Effector CD8-positive, alpha-beta T cell (primary cell): ENCODE measurements at regions not wholly inside any gene's neighbourhood (a gene's known extent, or its start where the extent isn't known, plus 50 kb on each side); places are given as distances from the start of the nearest gene placed in this dataset.
"Not testable (repeated sequence)": the region's sequence is repeated elsewhere in the genome, so short reads cannot be mapped to it uniquely, and the experiment has no call there.

Source experiments
- DNase-seq: peaks from one replicate; lab custom pipeline; 2025; lab: John Stamatoyannopoulos, UW

DNA sequence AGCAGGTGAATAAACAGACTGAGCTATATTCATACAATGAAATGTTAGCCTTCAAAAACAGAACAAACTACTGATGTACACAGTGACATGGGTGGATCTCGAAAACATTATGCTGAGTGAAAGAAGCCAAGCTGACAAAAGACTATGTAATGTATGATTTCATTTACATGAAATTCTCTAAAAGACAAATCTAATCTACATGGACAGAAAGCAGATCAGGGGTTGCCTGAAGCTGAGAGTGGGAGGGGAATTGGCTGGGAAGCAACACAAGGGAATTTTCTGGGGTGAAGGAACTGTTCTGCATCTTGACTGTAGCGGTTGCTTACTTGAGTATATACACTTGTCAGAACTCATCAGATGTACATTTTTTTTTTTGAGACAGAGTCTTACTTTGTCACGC, 121.7 kb upstream of the SVIL start:
- no peak for DNase-seq

DNA sequence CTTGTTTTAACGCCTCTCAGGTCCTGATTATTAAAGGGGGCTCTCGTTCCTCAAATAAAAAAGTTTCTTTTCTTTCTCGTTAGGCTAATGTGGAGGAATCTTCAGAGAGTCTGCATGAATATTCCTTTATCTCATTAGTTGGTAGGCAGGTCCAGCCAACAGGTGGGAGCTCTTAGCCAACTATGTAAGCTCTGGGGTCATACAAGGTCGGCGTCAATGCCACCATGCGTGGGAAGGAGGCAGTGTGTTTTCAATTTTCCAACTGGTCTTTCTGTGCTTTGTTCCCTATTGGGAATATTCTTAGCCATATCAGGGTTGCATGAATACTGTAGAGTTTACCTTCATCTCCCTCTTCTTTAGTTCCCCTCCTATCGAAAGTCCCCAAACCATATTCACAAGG, 118.5 kb upstream of the SVIL start:
- no peak for DNase-seq

DNA sequence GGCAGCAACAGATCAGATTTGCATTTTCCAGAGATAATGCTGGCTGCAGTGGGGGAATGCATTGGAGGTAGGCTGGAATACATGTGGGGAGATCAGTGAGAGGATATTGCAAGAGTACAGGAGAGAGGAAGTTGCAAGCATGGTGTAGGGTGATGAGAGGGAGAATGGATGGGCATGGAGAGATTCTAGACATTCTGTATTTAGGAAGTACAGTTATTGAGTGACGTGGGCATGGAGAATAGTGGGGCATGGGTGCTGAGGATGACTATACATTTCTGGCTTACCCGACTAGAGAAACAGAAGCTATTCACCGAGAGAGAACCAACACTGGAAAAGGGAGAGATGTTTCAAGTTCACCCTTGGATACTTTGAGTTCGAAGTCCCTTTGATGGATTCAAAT, 116.9 kb upstream of the SVIL start:
- no peak for DNase-seq

DNA sequence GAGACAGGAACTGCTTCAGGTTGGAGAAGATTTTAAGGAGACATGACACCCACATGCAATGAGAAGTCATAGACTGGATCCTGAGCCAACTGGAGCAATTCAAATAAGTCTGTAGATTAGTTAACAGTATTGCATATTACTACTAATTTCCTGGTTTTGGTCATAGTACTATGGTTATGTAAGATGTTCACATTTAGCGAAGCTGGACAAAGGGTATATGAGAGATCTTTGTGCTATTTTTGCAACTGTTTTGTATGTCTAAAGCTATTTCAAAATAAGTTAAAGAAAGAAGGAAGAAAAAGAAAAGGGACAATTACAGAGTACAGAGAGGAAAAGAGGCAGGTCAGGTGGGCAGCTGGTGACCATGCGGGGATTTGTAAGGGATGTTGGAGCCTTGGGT, 116.5 kb upstream of the SVIL start:
- no peak for DNase-seq

DNA sequence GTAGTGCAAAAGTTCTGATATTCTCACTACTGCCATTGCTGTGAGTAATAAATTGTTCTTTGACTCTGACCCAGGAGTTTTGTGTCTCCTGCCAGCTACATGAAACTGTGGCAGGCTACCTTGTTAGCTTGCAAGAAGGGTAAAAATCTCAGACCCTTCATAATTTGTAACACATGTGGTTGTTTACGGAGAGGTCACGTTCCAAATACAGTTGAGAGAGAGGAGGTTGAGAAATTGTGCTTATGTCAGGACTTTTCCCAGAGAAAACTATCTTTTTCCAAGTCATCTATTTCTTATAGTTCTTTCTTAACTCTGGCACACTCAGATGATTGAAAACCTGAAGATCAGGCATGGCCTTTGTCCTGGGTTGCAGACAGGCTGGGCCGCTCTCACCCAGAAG, 114.4 kb upstream of the SVIL start:
- DNase-seq: no peak

DNA sequence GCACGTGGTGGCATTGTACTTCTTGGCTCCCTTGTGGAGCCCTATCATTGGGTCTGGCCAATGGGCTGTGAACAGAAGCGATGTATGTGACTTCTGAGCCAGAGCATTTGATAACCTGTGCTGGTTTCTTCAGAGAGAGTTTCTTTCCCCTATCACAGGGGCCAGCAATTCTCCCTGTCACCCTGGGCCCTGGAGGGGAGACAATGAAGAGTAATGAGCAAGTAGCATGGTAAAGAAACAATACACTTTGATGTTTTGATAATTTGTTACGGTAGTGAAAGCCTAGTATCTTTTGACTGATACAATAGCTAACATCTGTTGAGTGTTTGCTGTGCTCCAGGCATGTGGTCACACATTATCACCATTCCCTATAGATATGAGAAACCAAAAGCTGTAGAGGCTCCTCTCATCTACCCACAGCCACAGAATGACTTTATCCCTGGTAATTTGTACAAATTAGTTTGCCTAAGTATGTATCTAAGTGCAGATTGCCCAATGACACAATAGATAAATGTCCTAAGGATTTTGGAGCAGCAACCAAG, 113.4 kb upstream of the SVIL start:
- no peak for DNase-seq

DNA sequence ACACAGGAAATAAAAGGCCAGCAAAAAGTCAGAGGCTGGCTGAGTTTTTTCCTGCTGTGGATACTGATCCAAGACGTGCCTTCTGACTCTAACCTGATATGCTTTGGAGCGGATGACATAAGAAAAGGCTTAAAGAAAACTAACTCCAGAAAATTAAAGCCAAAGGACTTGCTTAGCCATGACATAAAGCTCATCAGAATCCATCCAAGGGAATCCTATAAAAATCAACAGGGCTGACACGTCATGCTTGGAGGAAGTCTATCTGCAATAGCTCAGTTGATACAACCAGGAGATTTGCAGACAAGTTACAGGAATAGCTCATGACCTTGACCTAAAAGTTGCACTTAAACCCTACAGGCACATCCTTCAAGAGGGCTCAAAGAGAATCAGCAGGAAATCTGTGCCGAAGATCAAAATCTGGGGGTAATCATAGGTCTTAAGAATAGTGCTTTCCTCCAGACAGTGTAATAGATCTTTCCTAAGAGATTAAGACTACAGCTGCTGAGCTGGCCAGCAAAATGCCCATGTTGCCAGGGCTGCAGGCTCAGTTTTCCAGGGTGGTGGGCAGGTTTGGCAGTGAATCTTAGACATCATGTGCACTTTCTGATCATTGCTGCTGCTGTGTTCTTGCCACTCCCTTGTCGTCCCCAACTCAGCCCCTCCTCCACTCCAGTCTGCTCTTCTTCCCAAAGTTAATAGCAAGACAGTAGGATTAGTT, 111.5 kb upstream of the SVIL start:
- no peak for DNase-seq

DNA sequence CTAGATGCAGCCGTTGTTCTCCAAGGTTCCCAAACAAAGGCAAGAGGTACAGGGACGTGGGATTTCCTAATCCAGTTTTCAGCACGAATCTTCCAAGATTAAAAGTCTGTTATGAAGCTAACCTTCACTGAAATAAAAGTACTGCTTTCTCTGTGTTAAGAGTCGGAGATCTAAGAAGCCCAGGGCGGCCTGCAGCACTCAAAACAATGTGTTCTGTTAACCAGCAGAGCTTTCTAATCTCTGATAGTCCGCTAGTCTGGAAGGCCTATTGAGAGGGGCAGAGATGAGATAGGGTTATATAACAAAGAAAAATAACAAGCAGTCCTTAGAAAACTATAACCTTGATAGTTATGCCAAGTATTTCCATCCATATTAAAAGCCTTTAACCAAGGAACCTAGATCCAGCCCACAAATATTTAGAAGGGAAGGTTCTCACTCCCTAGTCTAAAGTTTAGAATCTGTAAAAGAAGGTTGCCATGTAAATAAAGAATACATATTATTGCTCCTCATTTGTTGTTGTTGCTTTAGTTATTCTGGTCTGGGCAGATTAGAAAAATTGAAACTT, 106.3 kb upstream of the SVIL start:
- no peak for DNase-seq

DNA sequence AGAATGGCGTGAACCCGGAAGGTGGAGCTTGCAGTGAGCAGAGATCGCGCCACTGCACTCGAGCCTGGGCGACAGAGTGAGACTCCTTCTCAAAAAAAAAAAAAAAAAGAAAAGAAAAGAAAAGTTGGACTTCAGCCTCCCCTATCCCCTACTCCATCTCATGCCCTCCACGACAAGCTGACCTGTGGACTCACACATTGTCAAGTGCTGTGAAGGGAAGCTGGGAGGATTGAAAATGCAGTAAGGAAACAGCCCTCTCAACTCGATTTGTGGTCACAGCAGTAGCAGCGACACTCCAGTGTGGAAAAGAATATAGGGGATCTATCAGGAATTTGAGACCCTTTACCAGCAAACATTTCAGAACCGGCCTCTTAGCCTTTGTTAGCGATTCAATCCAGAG, 103.6 kb upstream of the SVIL start:
- no peak for DNase-seq

DNA sequence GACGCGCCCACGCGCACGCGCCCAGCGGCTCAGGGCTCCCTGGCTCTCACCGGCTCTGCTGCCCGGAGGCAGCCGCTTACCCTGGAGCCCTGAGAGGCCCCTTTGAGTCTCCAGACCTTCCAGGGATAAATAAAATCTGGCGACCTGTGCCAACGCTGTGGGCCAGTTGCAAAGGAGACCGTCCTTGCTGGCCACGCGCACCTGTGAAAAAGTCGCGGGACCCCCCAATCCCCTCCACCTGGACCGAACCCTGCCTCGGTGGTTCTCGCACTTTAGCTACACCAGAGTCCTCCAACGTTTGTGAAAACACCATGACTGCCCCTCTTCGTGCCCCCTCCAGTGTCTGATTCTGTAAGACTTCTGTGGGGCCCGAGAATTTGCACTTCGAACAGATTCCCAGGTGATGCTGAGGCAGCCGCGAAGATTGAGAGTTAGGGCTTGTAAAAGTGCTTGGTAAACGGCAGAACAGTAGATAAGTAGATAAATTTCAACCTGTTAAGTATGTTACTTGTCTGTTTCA, 102.4 kb upstream of the SVIL start:
- no peak for DNase-seq

DNA sequence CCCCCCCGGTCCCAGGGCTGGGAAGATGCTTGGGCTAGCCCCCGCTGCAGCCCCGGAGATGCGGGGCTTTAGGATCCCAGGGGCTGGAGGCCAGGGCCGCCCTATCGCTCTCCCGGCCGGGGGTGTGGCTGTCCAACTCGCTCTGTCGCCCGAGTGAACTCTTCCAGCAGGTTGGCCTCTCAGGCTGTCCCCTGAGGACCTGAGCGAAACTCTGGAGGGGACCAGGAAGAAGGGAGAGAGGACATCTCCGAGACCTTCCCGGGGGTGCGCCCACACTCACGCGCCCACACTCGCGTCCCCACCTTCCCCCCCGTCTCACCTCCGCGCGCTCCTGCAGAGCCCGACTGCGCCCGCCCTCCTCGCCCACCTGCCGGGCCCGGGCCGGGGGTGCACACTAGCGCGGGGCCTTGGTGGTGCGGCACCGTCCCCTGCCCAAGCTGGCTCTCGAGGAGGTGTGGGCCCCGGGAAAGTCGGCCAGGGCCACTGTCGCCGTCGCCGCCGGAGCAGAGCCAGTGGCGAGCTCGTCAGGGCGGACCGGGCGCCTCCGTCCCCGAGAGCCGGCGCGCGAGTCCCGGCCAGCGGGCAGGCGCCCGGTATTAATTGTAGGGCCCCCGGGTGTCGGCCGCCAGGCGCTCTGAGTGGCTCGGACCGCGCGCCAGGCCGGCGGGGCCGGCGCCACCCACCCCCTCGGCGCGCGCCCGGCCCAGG, 101.7 kb upstream of the SVIL start:
- no peak for DNase-seq

DNA sequence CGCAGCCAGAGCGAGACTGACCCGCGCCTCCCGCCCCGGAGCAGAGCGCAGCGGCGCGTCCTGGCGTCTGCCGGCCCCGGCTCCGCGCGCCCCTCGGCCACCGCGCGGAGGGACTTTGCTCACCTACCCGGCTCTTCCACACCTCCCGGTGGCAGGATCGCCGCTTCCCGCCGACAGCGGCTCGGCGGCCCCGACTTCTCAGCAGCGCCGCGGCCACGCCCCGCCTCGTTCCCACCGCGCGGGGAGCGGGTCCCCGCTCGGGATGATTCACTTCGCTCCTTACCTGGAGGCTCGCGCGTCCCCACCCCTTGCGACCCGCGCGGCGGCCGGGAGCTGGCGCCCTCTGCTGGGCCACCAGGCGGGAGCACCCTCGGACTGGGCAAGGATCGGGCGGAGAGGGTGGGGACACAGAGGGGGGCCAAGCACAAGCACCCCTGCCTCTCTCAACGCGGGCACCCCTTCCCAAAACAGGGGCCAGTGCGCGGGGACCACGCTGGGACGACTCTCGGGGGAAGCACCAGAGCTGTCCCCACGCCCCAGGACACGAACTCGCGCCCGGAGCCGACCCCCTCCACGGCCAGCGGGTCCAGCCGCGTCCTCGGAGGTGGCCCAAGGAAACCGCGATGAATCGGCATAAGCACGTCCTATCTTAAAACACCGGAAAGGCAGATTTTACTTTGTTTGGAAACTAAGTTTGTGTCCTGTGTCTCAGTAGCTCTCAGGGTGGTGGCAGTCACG, 101.0 kb upstream of the SVIL start:
- peak; percentile 56 for DNase-seq

DNA sequence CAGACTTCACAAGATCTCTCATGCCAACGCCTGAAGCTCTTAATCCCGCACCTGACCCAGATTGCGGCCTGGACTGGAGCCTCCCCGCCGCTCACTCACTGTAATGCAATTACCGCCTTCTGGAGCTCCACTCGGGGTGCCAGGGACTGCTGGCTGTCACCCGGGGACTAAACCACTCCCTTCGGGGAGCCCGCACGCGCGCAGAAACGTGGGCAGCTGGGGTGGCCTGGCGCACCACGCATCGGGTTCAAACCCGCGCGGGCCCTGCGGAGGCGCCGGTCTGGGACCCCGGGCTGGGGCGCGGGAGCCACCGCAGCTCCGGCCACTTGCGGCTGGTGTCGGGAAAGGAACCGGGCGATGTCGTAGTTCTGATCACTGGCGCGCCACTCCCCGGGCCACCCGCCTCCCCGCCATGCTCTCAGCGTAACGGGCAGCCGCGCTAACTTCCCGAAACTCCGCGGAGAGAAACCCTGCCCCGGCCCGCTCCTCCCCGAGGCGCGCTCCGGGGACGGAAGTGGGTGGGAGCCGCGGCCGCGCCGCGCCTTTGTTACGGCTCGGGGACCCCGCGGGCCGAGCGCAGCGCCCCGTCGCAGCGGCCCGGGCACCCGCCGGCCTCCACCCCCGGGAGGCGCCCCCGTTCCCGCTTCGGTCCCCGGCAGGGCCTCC, 100.3 kb upstream of the SVIL start:
- peak; percentile 14 for DNase-seq

DNA sequence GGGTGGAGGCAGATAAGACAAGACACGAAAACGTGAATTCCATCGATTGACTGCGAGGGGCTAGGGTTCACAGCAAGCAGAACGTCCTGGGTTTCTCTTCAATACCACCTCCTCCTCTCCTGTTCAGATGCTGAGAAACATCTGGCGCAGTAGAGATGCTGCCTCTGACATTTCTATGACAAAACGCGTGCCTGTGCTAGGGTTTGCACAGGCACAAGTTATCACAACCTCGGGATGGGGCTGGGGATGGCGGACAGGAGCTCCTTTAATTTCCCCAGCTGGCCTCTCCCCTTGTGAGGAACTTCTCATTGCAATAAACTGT, 99.8 kb upstream of the SVIL start:
- no peak for DNase-seq

DNA sequence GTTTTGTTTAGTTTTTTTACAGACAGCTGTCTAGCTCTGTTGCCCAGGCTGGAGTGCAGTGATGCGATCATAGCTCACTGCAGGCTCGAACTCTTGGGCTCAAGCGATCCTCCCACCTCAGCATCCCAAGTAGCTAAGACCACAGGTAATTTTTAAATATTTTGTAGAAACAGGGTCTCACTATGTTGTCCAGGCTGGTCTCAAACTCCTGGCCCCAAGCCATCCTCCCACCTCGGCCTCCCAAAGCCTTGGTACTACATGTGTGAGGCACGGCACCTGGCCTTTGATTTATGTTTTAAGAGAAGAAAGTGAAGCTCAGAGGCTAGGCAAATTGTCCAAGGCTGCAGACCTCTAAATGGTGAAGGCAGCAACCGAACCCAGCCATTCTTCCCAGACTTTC, 98.6 kb upstream of the SVIL start:
- DNase-seq: no peak

DNA sequence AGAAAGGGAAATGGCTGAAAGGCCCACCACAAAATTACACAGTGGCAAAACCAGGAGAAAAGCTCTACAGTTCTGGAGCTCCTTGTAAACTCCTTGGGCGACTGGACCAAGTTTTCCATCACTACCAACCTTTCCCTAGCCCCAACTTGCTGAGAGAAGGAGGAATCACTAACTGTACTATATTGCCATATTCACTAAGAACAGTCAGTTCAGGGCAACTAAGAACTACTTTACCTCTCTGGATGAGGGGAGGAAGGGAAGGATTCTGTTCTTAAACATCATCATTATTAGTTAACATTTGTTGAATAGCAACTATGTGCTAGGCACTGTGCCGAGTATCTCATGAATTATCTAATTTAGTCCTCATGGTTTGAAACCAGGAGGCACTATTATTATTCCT, 98.1 kb upstream of the SVIL start:
- no peak for DNase-seq

DNA sequence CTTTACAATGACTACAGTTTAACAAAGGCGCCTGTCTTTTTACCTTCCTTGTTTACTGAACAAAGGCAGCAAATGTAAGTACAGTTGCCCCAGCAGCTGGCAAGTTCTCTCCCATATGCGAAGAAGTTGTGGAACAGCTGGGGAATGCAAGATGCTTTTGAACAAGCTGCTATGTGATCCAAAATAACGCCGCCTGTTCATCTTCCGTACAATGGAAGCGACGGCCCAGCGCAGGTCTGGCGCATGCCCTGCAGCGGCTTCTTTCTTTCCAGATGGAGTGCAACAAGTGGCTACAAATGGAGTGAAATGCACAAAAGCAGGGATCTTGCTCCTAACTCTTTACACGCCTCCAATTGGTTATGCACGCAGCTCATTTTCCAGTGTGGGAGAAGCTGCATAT, 97.0 kb upstream of the SVIL start:
- DNase-seq: no peak

DNA sequence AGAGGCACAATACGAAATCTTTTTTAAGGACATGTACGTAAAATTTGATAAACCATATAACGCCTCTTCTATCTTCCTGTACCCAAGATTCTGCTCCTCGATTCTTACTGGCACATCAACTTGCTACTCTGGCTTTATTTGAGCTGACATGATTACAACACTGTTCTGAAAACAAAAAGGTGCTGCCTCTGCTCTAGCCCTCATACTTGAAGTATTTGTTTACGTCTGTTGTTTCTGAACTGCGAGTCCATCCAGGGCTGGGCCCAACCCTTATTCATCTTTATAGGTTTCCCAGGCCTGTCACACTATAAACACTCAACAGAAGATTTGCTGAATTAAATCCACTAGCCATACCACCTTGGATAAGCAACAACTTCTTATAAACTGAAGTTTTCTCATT, 96.2 kb upstream of the SVIL start:
- no peak for DNase-seq

DNA sequence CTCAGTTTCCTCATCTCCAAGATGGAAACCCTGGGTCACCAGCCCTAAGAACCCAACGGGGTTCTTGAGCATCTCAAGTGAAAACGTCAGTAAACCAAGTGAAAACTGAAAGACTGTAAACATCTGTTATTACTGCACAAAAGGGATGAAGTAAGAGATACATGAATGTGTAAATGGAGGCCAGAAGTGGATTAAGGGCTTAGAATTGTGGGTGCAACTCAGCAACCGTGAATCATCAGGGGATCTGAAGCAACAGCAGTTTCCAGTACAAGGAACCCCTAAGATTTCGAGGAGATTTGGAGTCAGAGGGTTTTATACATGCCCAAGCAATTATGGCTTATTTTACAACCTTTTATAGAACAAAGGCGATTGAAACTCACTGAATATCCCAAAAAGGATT, 95.7 kb upstream of the SVIL start:
- DNase-seq: no peak

DNA sequence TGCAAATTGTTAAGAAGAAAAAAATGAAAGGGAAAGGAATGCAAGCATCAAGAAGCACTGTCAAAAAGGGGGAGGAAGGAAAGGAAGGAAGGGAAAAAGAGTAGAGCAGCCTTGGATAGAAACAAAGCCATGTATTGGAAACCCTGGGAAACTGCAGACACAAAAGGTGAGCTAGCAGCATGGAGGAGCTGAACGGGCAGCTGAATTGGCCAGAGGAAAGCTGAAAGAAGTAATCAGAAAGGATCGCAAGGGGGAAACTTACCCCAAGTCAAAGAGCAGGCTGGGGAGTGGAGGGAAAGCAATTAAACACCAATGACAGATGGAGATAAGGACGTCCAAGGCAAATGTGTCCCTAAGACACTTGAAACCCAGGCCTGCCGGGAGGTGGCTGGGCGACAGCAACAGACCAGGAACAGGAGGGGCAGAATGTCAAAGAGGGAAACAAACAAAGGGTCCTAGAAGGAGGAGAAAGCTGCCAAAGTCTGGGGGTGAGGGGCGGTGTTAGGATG, 93.8 kb upstream of the SVIL start:
- no peak for DNase-seq

DNA sequence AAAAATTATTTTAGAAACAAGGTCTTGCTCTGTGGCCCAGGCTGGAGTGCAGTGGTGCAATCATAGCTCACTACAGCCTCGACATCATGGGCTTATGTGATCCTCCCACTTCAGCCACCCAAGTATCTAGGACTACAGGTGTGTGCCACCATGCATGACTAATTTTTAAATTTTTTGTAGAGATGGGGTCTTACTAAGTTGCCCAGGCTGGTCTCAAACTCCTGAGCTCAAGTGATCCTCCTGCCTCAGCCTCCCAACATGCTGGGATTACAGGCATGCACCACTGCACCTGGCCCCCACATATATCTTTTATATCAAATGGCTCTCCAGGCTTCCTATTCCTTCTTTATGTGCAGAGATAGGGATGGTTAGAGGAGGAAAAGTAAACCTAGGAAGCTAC, 91.2 kb upstream of the SVIL start:
- not testable (repeated sequence) for DNase-seq
